ENCODE measurements at regions not wholly inside any gene's neighbourhood (a gene's known extent, or its start where the extent isn't known, plus 50 kb on each side); places are given as distances from the start of the nearest gene placed in this dataset.
A peak's percentile ranks its signal among the peaks of the same experiment; 100 is the strongest.

DNA sequence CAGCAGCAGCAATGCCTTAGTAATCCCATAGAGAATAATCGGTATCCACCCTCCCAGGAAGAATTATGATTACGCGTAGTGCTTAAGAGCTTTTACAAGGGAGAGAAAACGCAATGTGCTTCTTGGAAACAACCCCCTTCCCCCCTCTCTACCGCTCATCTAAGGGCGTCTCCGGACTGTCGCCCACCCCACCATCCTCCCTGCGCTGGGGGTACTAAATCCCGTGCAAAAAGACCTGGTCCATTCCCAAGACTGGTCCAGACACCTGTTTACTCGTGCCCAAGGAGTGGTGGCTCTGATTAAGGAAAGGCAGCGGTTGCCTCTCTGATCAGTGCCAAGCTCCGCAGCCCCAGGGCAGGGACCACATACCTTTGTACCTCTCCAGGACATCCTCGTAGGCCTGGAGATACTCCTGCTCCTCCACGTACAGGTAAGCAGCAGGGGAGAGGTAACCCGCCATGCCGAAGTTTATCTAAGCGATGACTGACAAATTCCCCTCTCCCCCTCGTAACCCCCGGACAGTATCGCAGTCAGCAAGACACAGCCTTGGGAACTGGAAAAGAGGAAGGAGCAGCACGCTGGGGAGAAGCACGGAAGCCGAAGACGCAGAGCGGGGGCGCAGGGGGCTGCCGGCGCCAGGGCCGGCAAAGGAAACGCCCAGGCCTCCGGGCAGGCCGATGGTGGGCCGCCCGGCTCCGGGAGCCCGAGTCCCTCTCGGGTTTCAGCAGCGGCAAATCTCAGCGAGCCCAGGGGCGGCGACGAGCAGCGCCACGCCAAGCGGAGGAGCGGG, 112.0 kb upstream of the BEND6 start:
- TF ChIP-seq CTCF (IDR thresholded peaks at IDR 0.05 in 2 of 3, conservative IDR thresholded peaks at IDR 0.05 in 1 of 3; ENCODE audit: borderline replicate concordance in 1 of 3, insufficient read depth in 1 of 3, low read depth in 2 of 3, low read length in 2 of 3), result no peak
- TF ChIP-seq, protein P1, sequence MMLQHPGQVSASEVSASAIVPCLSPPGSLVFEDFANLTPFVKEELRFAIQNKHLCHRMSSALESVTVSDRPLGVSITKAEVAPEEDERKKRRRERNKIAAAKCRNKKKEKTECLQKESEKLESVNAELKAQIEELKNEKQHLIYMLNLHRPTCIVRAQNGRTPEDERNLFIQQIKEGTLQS (IDR thresholded peaks at IDR 0.05), result no peak
- TF ChIP-seq, protein P2, sequence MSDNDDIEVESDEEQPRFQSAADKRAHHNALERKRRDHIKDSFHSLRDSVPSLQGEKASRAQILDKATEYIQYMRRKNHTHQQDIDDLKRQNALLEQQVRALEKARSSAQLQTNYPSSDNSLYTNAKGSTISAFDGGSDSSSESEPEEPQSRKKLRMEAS (IDR thresholded peaks at IDR 0.05), result no peak
- no peak for TF ChIP-seq ZNF274 (IDR thresholded peaks at IDR 0.05; ENCODE audit: low read depth, low read length)
- peak; percentile 82 for TF ChIP-seq ZFX (IDR thresholded peaks at IDR 0.05)
- no peak for TF ChIP-seq POLR2AphosphoS5 (IDR thresholded peaks at IDR 0.05; ENCODE audit: low read depth, low read length)
- TF ChIP-seq REST (IDR thresholded peaks at IDR 0.05; ENCODE audit: low read depth), result no peak
- TF ChIP-seq FOSL1 (IDR thresholded peaks at IDR 0.05; ENCODE audit: low read depth), result no peak
- no peak for TF ChIP-seq EZH2 (IDR thresholded peaks at IDR 0.05)
- TF ChIP-seq JUND (IDR thresholded peaks at IDR 0.05), result no peak
